ENCODE measurements at regions not wholly inside any gene's neighbourhood (a gene's known extent, or its start where the extent isn't known, plus 50 kb on each side); places are given as distances from the start of the nearest gene placed in this dataset.
"Not testable (repeated sequence)": the region's sequence is repeated elsewhere in the genome, so short reads cannot be mapped to it uniquely, and the experiment has no call there.

- H3K4me1 Mint-ChIP-seq: no peaks in the 10 kb centered on the region
- no peaks in the 10 kb centered on the region for H3K36me3 Mint-ChIP-seq
- H3K9me3 Mint-ChIP-seq (ENCODE audit: low read depth): peaks cover 11% of the 10 kb centered on the region
- ATAC-seq (no peak), DNase-seq (no peak)
- CTCF ChIA-PET: no interaction called here
- H3K27me3 Mint-ChIP-seq: no peaks in the 10 kb centered on the region
- H3K27ac Mint-ChIP-seq: no peak overlapping the region
- no peak overlapping the region for H3K4me3 Mint-ChIP-seq
Measured at GRCh38 chr9:24096756-24097155, 270.7 kb upstream of the ELAVL2 start.

- no peaks in the 10 kb centered on the region for H3K4me1 Mint-ChIP-seq
- no peaks in the 10 kb centered on the region for H3K36me3 Mint-ChIP-seq
- DNase-seq: no peak
- ATAC-seq: no peak
- peaks cover 14% of the 10 kb centered on the region for H3K9me3 Mint-ChIP-seq (ENCODE audit: low read depth)
- no peaks in the 10 kb centered on the region for H3K27me3 Mint-ChIP-seq
- no peak overlapping the region for H3K27ac Mint-ChIP-seq
- CTCF ChIA-PET: no interaction called here
- no peak overlapping the region for H3K4me3 Mint-ChIP-seq
Measured at GRCh38 chr9:24095246-24095645, 269.2 kb upstream of the ELAVL2 start.

GRCh38 chr9:24090566-24090965, 264.5 kb upstream of the ELAVL2 start:
- H3K4me3 Mint-ChIP-seq: no peak overlapping the region
- CTCF ChIA-PET: no interaction called here
- H3K4me1 Mint-ChIP-seq: no peaks in the 10 kb centered on the region
- H3K36me3 Mint-ChIP-seq: no peaks in the 10 kb centered on the region
- DNase-seq: no peak
- no peaks in the 10 kb centered on the region for H3K27me3 Mint-ChIP-seq
- peaks cover 26% of the 10 kb centered on the region for H3K9me3 Mint-ChIP-seq (ENCODE audit: low read depth)
- ATAC-seq: no peak
- no peak overlapping the region for H3K27ac Mint-ChIP-seq

- H3K4me3 Mint-ChIP-seq: no peak overlapping the region
- CTCF ChIA-PET: no interaction called here
Measured at GRCh38 chr9:24073666-24074065, 247.6 kb upstream of the ELAVL2 start.

GRCh38 chr9:24073007-24073592, 247.1 kb upstream of the ELAVL2 start:
- Mint-ChIP-seq H3K4me3 (no peak overlapping the region), H3K27me3 (no peaks in the 10 kb centered on the region), H3K27ac (no peak overlapping the region), H3K36me3 (no peaks in the 10 kb centered on the region), H3K4me1 (no peaks in the 10 kb centered on the region), H3K9me3 (ENCODE audit: low read depth) (peaks cover 21% of the 10 kb centered on the region)
- DNase-seq (no peak), ATAC-seq (no peak)
- CTCF ChIA-PET: no interaction called here

More at GRCh38 chr9:24073666-24074065, 247.6 kb upstream of the ELAVL2 start:
- H3K4me1 Mint-ChIP-seq: no peaks in the 10 kb centered on the region
- H3K9me3 Mint-ChIP-seq (ENCODE audit: low read depth): peaks cover 23% of the 10 kb centered on the region
- H3K36me3 Mint-ChIP-seq: no peaks in the 10 kb centered on the region
- no peak overlapping the region for H3K27ac Mint-ChIP-seq
- no peaks in the 10 kb centered on the region for H3K27me3 Mint-ChIP-seq
- ATAC-seq (no peak), DNase-seq (no peak)

- no peaks in the 10 kb centered on the region for H3K27me3 Mint-ChIP-seq
- H3K27ac Mint-ChIP-seq: no peak overlapping the region
- ATAC-seq: no peak
- no peak overlapping the region for H3K4me3 Mint-ChIP-seq
- no peak for DNase-seq
- H3K9me3 Mint-ChIP-seq (ENCODE audit: low read depth): peaks cover 24% of the 10 kb centered on the region
- H3K4me1 Mint-ChIP-seq: no peaks in the 10 kb centered on the region
- no peaks in the 10 kb centered on the region for H3K36me3 Mint-ChIP-seq
- CTCF ChIA-PET: interaction anchor here (0.7 kb wide), 1 partner anchor 552 kb away, joined by 3 read pairs; no protein-coding TSS in a partner anchor
Measured at GRCh38 chr9:24071716-24072115, 245.7 kb upstream of the ELAVL2 start.

- H3K27ac Mint-ChIP-seq: no peak overlapping the region
- CTCF ChIA-PET: interaction anchor here (0.7 kb wide), 1 partner anchor 553 kb away, joined by 3 read pairs; no protein-coding TSS in a partner anchor
- no peaks in the 10 kb centered on the region for H3K4me1 Mint-ChIP-seq
- no peaks in the 10 kb centered on the region for H3K36me3 Mint-ChIP-seq
- no peak for DNase-seq
- H3K9me3 Mint-ChIP-seq (ENCODE audit: low read depth): peaks cover 22% of the 10 kb centered on the region
- no peak overlapping the region for H3K4me3 Mint-ChIP-seq
- H3K27me3 Mint-ChIP-seq: no peaks in the 10 kb centered on the region
- ATAC-seq: no peak
Measured at GRCh38 chr9:24071091-24071490, 245.1 kb upstream of the ELAVL2 start.

- DNase-seq, H3K4me3 Mint-ChIP-seq, CTCF ChIA-PET, H3K27ac Mint-ChIP-seq, H3K36me3 Mint-ChIP-seq, H3K4me1 Mint-ChIP-seq, H3K27me3 Mint-ChIP-seq, ATAC-seq: not testable (repeated sequence)
- peaks cover 17% of the 10 kb centered on the region for H3K9me3 Mint-ChIP-seq (ENCODE audit: low read depth)
Measured at GRCh38 chr9:24067107-24067506, 241.1 kb upstream of the ELAVL2 start.

GRCh38 chr9:24059651-24060050, 233.6 kb upstream of the ELAVL2 start:
- Mint-ChIP-seq H3K27me3 (no peaks in the 10 kb centered on the region), H3K4me3 (no peak overlapping the region), H3K36me3 (no peaks in the 10 kb centered on the region), H3K4me1 (no peaks in the 10 kb centered on the region), H3K27ac (no peak overlapping the region), H3K9me3 (ENCODE audit: low read depth) (peaks cover 14% of the 10 kb centered on the region)
- no peak for DNase-seq
- ATAC-seq: no peak
- CTCF ChIA-PET: no interaction called here

- H3K27me3 Mint-ChIP-seq: no peaks in the 10 kb centered on the region
- no peak for DNase-seq
- H3K9me3 Mint-ChIP-seq (ENCODE audit: low read depth): peaks cover 19% of the 10 kb centered on the region
- no peaks in the 10 kb centered on the region for H3K4me1 Mint-ChIP-seq
- ATAC-seq: no peak
- H3K36me3 Mint-ChIP-seq: no peaks in the 10 kb centered on the region
- no peak overlapping the region for H3K27ac Mint-ChIP-seq
- no peak overlapping the region for H3K4me3 Mint-ChIP-seq
- CTCF ChIA-PET: no interaction called here
Measured at GRCh38 chr9:24051587-24051986, 225.5 kb upstream of the ELAVL2 start.

- ATAC-seq, CTCF ChIA-PET, H3K4me1 Mint-ChIP-seq, H3K27me3 Mint-ChIP-seq, H3K36me3 Mint-ChIP-seq, DNase-seq, H3K4me3 Mint-ChIP-seq, H3K27ac Mint-ChIP-seq: not testable (repeated sequence)
- H3K9me3 Mint-ChIP-seq (ENCODE audit: low read depth): peaks cover 19% of the 10 kb centered on the region
Measured at GRCh38 chr9:24050239-24050638, 224.2 kb upstream of the ELAVL2 start.

- Mint-ChIP-seq H3K9me3 (ENCODE audit: low read depth) (peaks cover 13% of the 10 kb centered on the region), H3K36me3 (no peaks in the 10 kb centered on the region), H3K27ac (no peak overlapping the region), H3K4me1 (no peaks in the 10 kb centered on the region), H3K4me3 (no peak overlapping the region), H3K27me3 (no peaks in the 10 kb centered on the region)
- DNase-seq: no peak
- CTCF ChIA-PET: no interaction called here
- no peak for ATAC-seq
Measured at GRCh38 chr9:24045150-24045549, 219.1 kb upstream of the ELAVL2 start.

GRCh38 chr9:24044576-24044975, 218.5 kb upstream of the ELAVL2 start:
- DNase-seq: no peak
- H3K9me3 Mint-ChIP-seq (ENCODE audit: low read depth): peaks cover 9% of the 10 kb centered on the region
- H3K27ac Mint-ChIP-seq: no peak overlapping the region
- H3K36me3 Mint-ChIP-seq: no peaks in the 10 kb centered on the region
- CTCF ChIA-PET: no interaction called here
- ATAC-seq: no peak
- no peak overlapping the region for H3K4me3 Mint-ChIP-seq
- H3K4me1 Mint-ChIP-seq: no peaks in the 10 kb centered on the region
- H3K27me3 Mint-ChIP-seq: no peaks in the 10 kb centered on the region

- H3K36me3 Mint-ChIP-seq: no peaks in the 10 kb centered on the region
- H3K4me1 Mint-ChIP-seq: no peaks in the 10 kb centered on the region
- peaks cover 5% of the 10 kb centered on the region for H3K9me3 Mint-ChIP-seq (ENCODE audit: low read depth)
- no peak for ATAC-seq
- H3K27me3 Mint-ChIP-seq: no peaks in the 10 kb centered on the region
- CTCF ChIA-PET: no interaction called here
- no peak overlapping the region for H3K27ac Mint-ChIP-seq
- no peak for DNase-seq
- no peak overlapping the region for H3K4me3 Mint-ChIP-seq
Measured at GRCh38 chr9:24041160-24041690, 215.2 kb upstream of the ELAVL2 start.

- peaks cover 5% of the 10 kb centered on the region for H3K9me3 Mint-ChIP-seq (ENCODE audit: low read depth)
- no peak overlapping the region for H3K27ac Mint-ChIP-seq
- no peak overlapping the region for H3K4me3 Mint-ChIP-seq
- no peaks in the 10 kb centered on the region for H3K36me3 Mint-ChIP-seq
- no peaks in the 10 kb centered on the region for H3K27me3 Mint-ChIP-seq
- no peaks in the 10 kb centered on the region for H3K4me1 Mint-ChIP-seq
- CTCF ChIA-PET: no interaction called here
- DNase-seq: no peak
- ATAC-seq: no peak
Measured at GRCh38 chr9:24036459-24036858, 210.4 kb upstream of the ELAVL2 start.

All from activated CD8-positive, alpha-beta memory T cell treated with anti-CD3 and anti-CD28 coated beads, Interleukin-2, amount 10 ng/mL, durations not matched to agents 7 days and 5 days (primary cell).